WTC11 (cell line): ENCODE measurements at regions not wholly inside any gene's neighbourhood (a gene's known extent, or its start where the extent isn't known, plus 50 kb on each side); places are given as distances from the start of the nearest gene placed in this dataset.

ENCODE experiments used
- CREB1 ChIP-seq: sonication (generic); formaldehyde crosslinking; IDR thresholded peaks from 2 replicates; pipeline ENCODE4 v1.8.0; 2023; ENCODE audit warnings: mild to moderate bottlenecking, missing genetic modification reagents
- GTF2I ChIP-seq: fragments of 250-450 bp; sonication (Bioruptor Pico); conservative IDR thresholded peaks from 2 replicates; pipeline ENCODE4 v1.4.0; 2021; ENCODE audit warnings: mild to moderate bottlenecking
- NR1H2 ChIP-seq: sonication (generic); formaldehyde crosslinking; IDR thresholded peaks from 2 replicates; pipeline ENCODE4 v1.9.0; 2021; ENCODE audit warnings: mild to moderate bottlenecking, moderate library complexity, missing genetic modification reagents
- RELA ChIP-seq: sonication (generic); formaldehyde crosslinking; IDR thresholded peaks from 2 replicates; pipeline ENCODE4 v1.8.1; 2022; ENCODE audit warnings: missing genetic modification reagents, mild to moderate bottlenecking, borderline replicate concordance
- SMAD4 ChIP-seq: sonication (generic); formaldehyde crosslinking; IDR thresholded peaks from 2 replicates; pipeline ENCODE4 v1.8.0; 2022; ENCODE audit warnings: mild to moderate bottlenecking, missing genetic modification reagents
- TP53 ChIP-seq: sonication (generic); formaldehyde crosslinking; IDR thresholded peaks from 2 replicates; pipeline ENCODE4 v1.8.1; 2023; ENCODE audit warnings: mild to moderate bottlenecking, missing genetic modification reagents
- ZNF121 ChIP-seq: sonication (generic); formaldehyde crosslinking; IDR thresholded peaks from 2 replicates; pipeline ENCODE4 v1.8.0; 2023; ENCODE audit warnings: missing genetic modification reagents
- TF ChIP-seq, protein P1 (sequence below): fragments of 200-600 bp; IDR thresholded peaks from 2 replicates; pipeline ENCODE4 v1.8.0; 2022; ENCODE audit warnings: antibody characterized with exemption
- TF ChIP-seq, protein P2 (sequence below): sonication (generic); formaldehyde crosslinking; conservative IDR thresholded peaks from 2 replicates; pipeline ENCODE4 v1.8.1; 2022; ENCODE audit warnings: mild to moderate bottlenecking, missing genetic modification reagents
- TF ChIP-seq, protein P3 (sequence below): sonication (generic); formaldehyde crosslinking; IDR thresholded peaks from 2 replicates; pipeline ENCODE4 v1.8.1; 2022; ENCODE audit warnings: low read depth, missing genetic modification reagents, borderline replicate concordance

DNA sequence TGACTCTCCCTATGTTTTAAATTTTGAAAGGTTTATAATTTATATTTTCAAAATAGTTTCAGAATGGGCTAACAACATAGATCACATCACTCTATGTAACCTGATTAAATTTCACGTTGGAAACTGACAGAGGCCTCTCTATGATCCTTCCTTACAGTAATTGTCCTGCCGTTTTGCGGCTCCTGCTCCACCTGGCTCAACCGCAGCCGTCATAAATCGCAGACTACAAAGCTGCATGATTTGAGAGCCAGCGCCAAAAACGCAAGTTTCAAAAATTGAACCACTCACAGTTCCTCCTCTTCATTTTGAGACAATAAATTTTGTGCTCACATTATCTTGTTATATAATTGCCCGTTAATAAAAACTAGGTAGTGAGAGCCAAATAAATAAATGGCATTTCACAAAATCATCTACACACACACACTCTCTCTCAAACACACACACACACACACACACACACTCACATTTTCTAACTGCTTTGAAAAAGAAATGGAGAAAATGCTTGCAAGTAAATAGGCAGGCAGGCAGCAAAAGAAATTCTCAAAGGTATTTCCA is 263.1 kb upstream of the PSMD7 start:
- TF ChIP-seq, protein P1, sequence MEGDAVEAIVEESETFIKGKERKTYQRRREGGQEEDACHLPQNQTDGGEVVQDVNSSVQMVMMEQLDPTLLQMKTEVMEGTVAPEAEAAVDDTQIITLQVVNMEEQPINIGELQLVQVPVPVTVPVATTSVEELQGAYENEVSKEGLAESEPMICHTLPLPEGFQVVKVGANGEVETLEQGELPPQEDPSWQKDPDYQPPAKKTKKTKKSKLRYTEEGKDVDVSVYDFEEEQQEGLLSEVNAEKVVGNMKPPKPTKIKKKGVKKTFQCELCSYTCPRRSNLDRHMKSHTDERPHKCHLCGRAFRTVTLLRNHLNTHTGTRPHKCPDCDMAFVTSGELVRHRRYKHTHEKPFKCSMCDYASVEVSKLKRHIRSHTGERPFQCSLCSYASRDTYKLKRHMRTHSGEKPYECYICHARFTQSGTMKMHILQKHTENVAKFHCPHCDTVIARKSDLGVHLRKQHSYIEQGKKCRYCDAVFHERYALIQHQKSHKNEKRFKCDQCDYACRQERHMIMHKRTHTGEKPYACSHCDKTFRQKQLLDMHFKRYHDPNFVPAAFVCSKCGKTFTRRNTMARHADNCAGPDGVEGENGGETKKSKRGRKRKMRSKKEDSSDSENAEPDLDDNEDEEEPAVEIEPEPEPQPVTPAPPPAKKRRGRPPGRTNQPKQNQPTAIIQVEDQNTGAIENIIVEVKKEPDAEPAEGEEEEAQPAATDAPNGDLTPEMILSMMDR, result no peak
- TF ChIP-seq ZNF121 (CRISPR knock-in tag), result no peak
- TF ChIP-seq, protein P2, sequence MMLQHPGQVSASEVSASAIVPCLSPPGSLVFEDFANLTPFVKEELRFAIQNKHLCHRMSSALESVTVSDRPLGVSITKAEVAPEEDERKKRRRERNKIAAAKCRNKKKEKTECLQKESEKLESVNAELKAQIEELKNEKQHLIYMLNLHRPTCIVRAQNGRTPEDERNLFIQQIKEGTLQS, result no peak
- TF ChIP-seq, protein P3, sequence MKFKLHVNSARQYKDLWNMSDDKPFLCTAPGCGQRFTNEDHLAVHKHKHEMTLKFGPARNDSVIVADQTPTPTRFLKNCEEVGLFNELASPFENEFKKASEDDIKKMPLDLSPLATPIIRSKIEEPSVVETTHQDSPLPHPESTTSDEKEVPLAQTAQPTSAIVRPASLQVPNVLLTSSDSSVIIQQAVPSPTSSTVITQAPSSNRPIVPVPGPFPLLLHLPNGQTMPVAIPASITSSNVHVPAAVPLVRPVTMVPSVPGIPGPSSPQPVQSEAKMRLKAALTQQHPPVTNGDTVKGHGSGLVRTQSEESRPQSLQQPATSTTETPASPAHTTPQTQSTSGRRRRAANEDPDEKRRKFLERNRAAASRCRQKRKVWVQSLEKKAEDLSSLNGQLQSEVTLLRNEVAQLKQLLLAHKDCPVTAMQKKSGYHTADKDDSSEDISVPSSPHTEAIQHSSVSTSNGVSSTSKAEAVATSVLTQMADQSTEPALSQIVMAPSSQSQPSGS (CRISPR knock-in tag), result no peak
- no peak for TF ChIP-seq SMAD4
- no peak for TF ChIP-seq TP53 (CRISPR knock-in tag)
- no peak for TF ChIP-seq NR1H2 (CRISPR knock-in tag)
- no peak for TF ChIP-seq CREB1
- TF ChIP-seq RELA, result no peak
- no peak for TF ChIP-seq GTF2I (CRISPR knock-in tag)
